GM10248 (cell line): ENCODE measurements at regions not wholly inside any gene's neighbourhood (a gene's known extent, or its start where the extent isn't known, plus 50 kb on each side); places are given as distances from the start of the nearest gene placed in this dataset.

Experiments
- CTCF ChIA-PET: fragments of 300-600 bp; sonication (Branson Sonifier 250); formaldehyde crosslinking; extraction: SDS; loops from one replicate; lab custom pipeline; 2021; ENCODE audit warnings: antibody characterized with exemption; lab: Yijun Ruan, JAX
- POLR2A ChIA-PET: fragments of 350-650 bp; sonication (Branson Sonifier 250); formaldehyde crosslinking; extraction: SDS; loops from one replicate; lab custom pipeline; 2020; ENCODE audit warnings: antibody characterized with exemption; lab: Yijun Ruan, JAX
- DNase-seq: peaks from one replicate; pipeline ENCODE4 v3.0.0; 2012; ENCODE audit errors: extremely low spot score
- TF ChIP-seq, protein P1 (sequence below): IDR thresholded peaks from 2 replicates; pipeline ENCODE4 v1.5.1; 2012; ENCODE audit warnings: mild to moderate bottlenecking, low read depth; ENCODE audit errors: extremely low read depth, missing control alignments, control extremely low read depth

DNA sequence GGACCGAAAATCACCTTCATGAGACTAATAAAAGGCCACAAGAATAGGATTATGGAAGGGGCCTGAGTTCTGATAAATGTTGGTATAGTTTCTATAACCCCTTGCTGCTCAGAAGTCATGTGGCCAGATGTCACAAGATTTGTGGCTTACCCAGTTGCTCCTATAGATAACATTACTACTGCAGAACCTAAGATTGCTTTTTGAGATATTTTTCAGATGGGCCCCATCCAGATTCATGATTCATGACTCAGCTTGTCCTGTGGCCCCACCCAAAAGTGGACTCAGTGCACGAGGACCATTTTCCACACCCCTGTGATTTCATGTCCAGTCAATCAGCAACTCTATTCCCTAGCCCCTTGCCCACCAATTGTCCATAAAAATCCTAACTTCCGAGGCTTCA, 209.0 kb downstream of the ACTR3B start:
- ChIA-PET CTCF (no interaction called here), POLR2A (no interaction called here)
- TF ChIP-seq, protein P1, sequence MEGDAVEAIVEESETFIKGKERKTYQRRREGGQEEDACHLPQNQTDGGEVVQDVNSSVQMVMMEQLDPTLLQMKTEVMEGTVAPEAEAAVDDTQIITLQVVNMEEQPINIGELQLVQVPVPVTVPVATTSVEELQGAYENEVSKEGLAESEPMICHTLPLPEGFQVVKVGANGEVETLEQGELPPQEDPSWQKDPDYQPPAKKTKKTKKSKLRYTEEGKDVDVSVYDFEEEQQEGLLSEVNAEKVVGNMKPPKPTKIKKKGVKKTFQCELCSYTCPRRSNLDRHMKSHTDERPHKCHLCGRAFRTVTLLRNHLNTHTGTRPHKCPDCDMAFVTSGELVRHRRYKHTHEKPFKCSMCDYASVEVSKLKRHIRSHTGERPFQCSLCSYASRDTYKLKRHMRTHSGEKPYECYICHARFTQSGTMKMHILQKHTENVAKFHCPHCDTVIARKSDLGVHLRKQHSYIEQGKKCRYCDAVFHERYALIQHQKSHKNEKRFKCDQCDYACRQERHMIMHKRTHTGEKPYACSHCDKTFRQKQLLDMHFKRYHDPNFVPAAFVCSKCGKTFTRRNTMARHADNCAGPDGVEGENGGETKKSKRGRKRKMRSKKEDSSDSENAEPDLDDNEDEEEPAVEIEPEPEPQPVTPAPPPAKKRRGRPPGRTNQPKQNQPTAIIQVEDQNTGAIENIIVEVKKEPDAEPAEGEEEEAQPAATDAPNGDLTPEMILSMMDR = no peak
- DNase-seq = no peak

DNA sequence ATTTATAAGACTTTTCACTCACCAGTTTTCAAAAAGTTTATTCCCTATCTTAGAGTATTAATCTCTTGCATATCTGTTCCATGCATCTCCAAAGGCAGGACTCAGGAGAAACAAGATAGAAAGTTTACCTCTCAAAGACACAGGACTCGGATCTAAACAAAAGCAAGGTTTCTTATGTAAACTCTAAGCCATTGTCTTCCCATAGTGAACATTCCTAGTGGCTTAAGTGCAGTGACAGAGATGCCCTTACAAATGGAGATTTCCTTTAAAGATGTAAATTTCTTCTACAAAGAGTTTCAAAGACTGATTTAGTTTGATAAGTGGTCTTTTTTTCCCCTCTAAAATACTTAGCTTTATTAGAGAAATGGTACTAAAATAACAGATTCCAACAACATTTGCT, 209.8 kb downstream of the ACTR3B start:
- ChIA-PET CTCF (no interaction called here), POLR2A (no interaction called here)
- DNase-seq = no peak
- TF ChIP-seq, protein P1 = no peak

DNA sequence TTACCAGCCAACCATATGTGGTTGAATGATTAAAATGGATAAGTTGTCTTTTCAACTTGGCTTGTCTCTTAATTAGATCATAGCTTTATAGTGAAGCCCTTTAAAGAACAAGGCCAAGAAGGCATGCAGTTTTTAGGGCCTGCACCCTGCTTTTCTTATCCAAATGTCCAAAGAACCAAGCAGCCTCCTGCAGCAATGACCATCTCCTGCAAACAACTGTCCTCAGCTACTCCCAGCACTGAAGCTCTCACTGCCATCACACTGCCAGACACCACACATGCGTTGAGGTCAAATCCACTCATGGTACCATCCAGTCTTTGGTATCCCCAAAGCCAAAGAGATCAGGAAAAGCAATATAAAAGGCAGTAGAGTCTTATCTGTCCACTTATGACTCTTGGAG, 210.3 kb downstream of the ACTR3B start:
- TF ChIP-seq, protein P1 = no peak
- ChIA-PET POLR2A (no interaction called here), CTCF (no interaction called here)
- no peak for DNase-seq

DNA sequence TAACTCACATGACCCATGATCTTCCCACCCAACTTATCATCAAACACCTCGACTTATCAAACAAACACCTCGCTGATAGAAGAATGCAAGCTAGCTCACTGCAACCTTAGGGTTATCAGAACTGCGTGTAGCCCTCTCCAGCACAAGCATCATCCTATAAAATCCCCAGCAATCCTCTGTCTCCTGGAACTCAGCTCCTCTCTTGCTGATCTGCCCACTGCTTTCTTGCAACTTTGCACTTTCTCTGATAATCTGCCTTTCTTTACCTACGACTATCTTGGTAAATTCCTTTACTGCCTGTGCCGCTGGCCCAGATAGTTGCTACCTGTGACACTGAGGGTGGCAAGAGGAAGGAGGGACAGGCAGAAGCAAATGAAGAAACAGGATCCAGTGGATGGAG, 210.9 kb downstream of the ACTR3B start:
- no peak for DNase-seq
- TF ChIP-seq, protein P1 = no peak
- ChIA-PET CTCF (no interaction called here), POLR2A (no interaction called here)

DNA sequence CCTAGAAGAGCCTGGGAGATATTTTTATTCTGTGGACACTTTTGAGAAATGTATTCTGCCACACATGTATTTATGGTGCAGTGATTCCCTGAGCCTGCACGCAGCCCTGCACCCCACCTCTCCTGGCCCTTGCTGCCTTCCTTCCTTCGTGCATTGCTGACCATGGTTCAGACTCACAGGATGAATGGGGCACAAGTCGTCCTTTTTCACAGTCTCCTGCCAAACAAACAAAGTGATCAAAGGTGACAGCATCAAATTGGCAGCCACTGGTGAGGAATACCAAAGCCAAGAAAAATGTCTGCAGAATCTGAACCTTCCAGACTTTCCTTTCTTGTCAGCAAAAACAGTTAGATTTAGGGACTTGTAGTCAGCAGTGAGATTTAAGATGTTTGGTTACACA, 215.0 kb downstream of the ACTR3B start:
- ChIA-PET POLR2A (no interaction called here), CTCF (interaction anchor here (2.1 kb wide), 1 partner anchor 10 kb away, joined by 4 read pairs; no protein-coding TSS in a partner anchor)
- no peak for DNase-seq
- TF ChIP-seq, protein P1 = no peak

DNA sequence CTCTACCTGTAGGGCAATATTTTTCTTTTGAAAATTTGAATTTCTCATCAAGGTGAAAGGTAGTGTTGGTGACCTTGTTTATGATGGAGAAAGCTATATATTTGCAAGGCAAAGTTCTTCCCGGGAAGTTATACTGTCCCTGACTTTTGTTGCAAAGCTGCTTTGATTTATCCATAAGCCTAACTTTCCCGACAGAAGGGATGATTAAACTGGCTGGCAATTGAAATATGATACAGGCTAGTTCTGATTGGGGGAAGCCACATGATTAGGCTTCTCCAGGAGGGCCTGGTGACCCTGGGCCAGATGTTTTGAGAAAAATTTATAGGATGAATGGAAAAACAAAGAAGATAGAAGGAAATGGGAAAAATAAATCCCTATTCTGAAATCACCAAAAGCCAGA, 215.5 kb downstream of the ACTR3B start:
- TF ChIP-seq, protein P1 = no peak
- ChIA-PET CTCF (interaction anchor here (2.1 kb wide), 1 partner anchor 9 kb away, joined by 4 read pairs; no protein-coding TSS in a partner anchor), POLR2A (no interaction called here)
- no peak for DNase-seq

DNA sequence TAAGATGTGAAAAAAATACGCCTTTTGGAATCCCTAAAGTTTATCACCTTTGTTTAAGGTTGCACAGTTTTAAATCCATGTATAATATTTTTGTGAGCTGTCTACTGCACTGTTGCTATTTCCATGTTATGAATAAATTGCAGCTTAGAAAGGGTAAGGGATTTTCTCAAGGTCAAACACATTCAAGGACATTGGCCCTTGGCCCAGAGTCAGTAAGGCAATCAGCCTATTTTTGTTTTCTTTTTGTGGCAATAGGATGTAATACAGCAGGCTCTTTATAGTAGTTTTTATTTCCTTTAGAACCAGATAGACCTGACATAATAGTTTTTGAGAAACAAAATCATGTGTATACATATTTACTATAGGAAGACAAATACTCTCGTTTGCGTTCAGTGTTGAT, 219.8 kb downstream of the ACTR3B start:
- DNase-seq = no peak
- TF ChIP-seq, protein P1 = no peak
- POLR2A ChIA-PET = no interaction called here
- CTCF ChIA-PET = no interaction called here
